ENCODE measurements at regions not wholly inside any gene's neighbourhood (a gene's known extent, or its start where the extent isn't known, plus 50 kb on each side); places are given as distances from the start of the nearest gene placed in this dataset.
"Not testable (repeated sequence)": the region's sequence is repeated elsewhere in the genome, so short reads cannot be mapped to it uniquely, and the experiment has no call there.

DNA sequence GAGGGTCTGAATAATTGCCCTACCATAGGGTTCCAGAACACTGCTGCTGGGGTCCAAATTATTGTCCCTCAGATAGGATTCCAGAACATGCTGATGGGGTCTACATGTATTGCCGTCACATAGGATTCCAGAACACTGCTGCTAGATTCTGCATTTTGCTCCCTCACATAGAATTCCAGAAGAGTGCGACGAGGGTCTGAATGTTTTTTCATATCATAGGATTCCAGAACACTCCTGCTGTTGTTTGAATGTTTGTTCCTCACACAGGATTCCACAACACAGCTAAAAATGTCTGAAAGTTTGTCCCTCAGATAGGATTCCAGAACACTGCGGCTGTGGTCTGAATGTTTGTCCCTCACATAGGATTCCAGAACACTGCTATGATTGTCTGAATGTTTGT, 198.1 kb downstream of the FOXD4L6 start:
- not testable (repeated sequence) for DNase-seq (ENCODE audit: low read depth)

DNA sequence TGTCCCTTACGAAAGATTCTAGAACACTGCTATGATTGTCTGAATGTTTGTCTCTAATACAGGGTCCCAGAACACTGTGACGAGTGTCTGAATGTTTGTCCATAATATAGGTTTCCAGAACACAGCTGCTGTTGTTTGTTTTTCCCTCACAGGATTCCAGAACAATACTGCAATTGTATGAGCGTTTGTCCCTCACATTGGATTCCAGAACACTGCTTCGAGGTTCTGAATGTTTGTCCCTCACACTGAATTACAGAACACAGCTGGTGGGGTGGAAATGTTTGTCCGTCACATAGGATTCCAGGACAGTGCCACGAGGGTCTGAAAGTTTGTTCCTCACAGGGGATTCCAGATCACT, 199.0 kb downstream of the FOXD4L6 start:
- DNase-seq (ENCODE audit: low read depth), result not testable (repeated sequence)

DNA sequence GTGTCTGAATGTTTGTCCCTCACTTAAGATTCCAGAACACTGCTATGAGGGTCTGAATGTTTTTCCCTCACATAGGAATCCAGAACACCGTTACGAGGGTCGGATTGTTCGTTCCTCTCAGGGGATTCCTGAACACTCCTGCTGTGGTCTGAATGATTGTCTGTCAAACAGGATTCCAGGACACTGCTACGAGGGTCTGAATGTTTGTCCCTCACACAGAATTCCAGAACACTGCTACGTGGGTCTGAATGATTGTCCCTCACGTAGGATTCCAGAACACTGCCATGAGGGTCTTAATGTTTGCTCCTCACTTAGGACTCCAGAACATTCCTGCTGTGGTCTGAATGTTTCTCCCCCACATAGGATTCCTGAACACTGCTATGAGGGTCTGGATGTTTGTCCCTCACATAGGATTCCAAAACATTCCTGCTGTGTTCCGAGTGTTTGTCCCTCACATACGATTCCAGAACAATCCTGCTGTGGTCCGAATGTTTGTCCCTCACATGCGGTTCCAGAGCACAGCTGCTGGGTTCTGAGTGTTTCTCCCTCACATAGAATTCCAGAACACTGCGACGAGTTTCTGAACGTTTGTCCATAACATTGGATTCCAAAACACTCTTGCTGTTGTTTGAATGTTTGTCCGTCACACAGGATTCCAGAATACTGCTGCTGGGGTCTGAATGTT, 199.5 kb downstream of the FOXD4L6 start:
- DNase-seq (ENCODE audit: low read depth), result no peak

DNA sequence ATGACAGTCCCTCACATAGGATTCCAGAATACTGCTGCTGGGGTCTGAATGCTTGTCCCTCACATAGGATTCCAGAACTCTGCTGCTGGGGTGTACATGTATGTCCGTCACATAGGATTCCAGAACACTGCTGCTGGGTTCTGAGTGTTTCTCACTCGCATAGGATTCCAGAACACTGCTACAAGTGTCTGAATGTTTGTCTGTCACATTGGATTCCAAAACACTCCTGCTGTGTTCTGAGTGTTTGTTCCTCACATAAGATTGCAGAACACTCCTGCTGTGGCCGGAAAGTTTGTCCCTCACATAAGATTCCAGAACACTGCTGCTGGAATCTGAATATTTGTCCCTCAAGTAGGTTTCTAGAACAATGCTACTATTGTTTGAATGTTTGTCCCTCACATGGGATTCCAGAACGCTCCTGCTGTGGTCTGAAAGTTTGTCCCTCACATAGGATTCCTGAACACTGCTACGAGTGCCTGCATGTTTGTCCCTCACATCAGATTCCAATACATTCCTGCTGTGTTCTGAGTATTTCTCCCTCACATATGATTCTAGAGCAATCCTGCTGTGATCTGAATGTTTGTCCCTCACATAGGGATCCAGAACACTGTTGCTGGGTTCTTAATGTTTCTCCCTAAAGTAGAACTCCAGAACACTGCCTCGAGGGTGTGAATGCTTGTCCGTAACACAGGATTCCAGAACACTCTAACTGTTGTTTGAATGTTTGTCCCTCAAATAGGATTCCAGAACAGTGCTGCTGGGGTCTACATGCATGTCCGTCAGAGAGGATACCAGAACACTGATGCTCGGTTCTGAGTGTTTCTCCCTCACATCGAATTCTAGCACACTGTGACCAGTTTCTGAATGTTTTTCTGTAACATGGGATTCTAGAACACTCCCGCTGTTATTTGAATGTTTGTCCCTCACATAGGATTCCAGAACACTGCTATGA, 200.4 kb downstream of the FOXD4L6 start:
- DNase-seq (ENCODE audit: low read depth), result no peak

DNA sequence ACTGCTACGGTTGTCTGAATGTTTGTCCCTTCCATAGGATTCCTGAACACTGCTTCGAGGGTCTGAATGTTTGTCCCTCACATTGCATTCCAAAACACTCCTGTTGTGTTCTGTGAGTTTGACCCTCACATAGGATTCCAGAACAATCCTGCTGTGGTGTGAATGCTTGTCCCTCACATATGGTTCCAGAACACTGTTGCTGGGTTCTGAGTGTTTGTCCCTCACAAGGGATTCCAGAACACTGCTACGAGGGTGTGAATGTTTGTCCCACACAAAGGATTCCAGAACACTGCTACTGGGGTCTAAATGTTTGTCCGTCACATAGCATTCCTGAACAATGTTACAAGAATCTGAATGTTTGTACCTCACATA, 201.2 kb downstream of the FOXD4L6 start:
- DNase-seq (ENCODE audit: low read depth), result no peak

DNA sequence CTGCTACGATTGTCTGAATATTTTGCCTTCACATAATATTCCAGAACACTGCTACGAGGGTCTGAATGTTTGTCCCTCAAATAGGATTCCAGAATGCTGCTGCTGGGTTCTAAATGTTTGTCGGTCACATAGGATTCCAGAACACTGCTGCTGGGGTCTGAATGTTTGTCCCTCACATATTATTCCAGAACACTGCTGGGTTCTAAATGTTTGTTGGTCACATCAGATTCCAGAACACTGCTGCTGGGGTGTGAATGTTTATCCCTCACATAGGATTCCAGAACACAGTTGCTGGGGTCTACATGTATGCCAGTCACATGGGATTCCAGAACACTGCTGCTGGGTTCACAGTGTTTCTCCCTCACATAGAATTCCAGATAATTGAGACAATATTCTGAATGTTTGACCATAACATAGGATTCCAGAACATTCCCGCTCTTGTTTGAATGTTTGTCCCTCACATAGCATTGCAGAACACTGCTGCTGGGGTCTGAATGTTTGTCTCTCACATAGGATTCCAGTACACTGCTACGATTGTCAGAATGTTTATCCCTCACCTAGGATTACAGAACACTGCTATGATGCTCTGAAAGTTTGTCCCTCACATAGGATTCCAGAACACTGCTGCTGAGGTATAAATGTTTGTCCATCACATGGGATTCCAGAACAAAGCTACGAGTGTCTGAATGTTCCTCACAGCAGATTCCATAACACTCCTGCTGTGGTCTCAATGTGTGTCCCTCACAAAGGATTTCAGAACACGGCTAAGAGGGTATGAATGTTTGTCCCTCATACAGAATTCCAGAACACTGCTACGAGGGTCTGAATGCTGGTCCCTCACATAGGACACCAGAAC, 201.8 kb downstream of the FOXD4L6 start:
- no peak for DNase-seq (ENCODE audit: low read depth)

DNA sequence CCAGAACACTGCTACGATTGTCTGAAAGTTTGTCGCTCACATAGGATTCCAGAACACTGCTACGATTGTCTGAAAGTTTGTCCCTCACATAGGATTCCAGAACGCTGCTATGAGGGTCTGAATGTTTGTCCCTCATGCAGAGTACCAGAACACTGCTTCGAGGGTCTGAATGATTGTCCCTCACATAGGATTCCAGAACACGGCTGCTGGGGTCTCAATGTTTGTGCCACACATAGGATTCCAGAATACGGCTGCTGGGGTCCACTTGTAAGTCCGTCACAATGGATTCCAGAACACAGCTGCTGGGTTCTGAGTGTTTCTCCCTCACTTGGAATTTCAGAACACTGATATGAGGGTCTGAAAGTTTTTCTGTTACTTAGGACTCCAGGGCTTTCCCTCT, 203.3 kb downstream of the FOXD4L6 start:
- DNase-seq (ENCODE audit: low read depth), result no peak

DNA sequence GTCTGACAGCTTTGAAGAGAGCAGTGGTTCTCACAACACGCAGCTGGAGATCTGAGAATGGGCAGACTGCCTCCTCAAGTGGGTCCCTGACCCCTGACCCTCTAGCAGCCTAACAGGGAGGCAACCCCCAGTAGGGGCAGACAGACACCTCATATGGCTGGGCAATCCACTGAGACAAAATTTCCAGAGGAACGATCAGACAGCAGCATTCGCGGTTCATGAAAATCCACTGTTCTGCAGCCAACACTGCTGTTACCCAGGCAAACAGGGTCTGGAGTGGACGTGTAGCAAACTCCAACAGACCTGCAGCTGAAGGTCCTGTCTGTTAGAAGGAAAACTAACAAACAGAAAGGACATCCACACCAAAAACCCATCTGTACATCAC, 212.1 kb downstream of the FOXD4L6 start:
- not testable (repeated sequence) for DNase-seq (ENCODE audit: low read depth)

DNA sequence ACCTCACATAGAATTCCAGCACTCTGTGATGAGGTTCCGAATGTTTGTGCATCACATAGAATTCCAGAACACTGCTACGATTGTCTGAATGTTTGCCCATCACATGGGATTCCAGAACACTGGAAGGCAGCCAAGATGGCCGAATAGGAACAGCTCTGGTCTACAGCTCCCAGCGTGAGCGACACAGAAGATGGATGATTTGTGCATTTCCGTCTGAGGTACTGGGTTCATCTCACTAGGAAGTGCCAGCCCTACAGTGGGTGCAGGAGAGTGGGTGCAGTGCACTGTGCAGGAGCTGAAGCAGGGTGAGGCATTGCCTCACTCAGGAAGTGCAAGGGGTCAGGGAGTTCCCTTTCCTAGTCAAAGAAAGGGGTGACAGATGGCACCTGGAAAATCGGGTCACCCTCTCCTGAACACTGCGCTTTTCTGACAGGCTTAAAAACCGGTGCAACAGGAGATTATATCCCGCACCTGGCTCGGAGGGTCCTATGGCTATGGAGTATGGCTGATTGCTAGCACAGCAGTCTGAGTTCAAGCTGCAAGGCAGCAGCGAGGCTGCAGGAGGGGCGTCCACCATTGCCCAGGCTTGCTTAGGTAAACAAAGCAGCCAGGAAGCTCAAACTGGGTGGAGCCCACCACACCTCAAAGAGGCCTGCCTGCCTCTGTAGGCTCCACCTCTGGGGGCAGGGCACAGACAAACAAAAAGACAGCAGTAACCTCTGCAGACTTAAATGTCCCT, 212.7 kb downstream of the FOXD4L6 start:
- DNase-seq (ENCODE audit: low read depth), result not testable (repeated sequence)

DNA sequence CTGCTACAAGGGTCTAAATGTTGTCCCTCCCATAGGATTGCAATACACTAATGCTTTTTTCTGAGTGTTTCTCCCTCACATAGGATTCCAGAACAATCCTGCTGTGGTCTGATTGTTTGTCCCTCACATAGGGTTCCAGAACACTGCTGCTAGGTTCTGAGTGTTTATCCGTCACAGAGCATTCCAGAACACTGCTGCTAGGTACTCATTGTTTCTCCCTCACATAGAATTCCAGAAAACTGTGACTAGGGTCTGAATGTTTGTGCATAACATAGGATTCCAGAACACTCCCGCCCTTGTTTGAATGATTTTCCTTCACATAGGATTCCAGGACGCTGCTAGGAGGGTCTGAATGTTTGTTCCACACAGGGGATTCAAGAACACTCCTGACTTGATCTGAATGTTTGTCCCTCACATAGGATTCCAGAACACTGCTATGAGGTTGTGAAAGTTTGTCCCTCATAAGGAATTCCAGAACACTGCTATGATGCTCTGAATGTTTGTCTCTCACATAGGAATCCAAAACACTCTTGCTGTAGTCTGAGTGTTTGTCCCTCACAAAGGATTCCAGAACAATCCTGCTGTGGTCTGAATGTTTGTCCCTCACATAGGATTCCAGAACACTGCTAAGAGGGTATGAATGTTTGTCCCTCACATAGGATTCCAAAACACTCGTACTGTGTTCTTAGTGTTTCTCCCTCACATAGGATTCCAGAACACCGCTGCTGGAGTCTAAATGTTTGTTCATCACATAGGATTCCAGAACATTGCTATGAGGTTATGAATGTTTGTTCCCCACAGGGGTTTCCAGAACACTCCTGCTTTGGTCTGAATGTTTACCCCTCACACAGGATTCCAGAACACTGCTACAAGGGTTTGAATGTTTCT, 213.5 kb downstream of the FOXD4L6 start:
- DNase-seq (ENCODE audit: low read depth), result no peak

DNA sequence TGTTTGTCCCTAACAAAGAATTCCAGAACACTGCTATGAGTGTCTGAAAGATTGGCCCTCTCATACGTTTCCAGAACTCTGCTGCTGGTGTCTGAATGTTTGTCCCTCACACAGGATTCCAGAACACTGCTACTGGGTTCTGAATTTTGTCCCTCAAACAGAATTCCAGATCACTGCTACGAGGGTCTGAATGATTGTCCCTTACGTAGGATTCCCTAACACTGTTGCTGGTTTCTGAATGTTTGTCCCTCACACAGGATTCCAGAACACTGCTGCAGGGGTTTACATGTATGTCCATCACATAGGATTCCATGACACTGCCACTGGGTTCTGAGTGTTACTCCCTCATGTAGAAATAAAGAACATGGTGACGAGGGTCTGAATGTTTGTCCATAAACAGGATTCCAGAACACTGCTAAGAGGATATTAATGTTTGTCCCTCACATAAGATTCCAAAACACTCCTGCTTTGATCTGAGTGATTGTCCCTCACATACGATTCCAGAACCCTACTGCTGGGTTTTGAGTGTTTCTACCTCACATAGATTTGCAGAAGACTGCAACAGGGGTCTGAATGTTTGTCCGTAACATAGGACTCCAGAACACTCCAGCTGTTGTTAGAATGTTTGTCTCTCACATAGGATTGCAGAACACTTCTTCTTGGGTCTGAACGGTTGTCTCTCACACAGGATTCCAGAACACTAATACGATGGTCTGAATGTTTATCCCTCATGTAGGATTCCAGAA, 214.4 kb downstream of the FOXD4L6 start:
- no peak for DNase-seq (ENCODE audit: low read depth)

DNA sequence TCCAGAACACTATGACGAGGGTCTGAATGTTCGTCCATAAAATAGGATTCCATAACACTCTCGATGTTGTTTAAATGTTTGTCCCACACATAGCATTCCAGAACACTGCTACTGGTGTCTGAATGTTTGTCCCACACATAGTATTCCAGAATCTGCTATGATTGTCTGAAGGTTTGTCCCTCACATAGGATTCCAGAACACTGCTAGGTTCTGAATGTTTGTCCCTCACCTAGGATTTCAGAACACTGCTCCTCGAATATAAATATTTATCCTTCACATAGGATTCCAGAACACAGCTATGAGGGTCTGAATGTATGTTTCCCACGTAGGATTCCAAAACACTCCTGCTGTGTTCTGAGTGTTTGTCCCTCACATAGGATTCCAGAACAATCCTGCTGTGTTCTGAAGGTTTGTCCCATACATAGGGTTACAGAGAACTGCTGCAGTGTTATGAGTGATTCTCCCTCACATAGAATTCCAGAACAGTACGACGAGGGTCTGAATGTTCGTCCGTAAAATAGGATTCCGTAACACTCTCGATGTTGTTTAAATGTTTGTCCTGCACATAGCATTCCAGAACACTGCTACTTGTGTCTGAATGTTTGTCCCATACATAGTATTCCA, 215.3 kb downstream of the FOXD4L6 start:
- DNase-seq (ENCODE audit: low read depth), result no peak

DNA sequence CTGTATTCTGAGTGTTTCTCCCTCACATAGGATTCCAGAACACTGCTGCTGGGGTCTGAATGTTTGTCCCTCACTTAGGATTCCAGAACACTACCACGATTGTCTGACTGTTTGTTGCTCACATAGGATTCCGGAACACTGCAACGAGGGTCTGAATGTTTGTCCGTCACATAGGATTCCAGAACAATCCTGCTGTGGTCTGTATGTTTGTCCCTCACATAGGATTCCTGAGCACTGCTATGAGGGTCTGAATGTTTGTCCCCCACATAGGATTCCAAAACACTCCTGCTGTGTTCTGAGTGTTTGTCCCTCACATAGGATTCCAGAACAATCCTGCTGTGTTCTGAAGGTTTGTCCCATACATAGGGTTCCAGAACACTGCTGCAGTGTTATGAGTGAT, 215.8 kb downstream of the FOXD4L6 start:
- not testable (repeated sequence) for DNase-seq (ENCODE audit: low read depth)

DNA sequence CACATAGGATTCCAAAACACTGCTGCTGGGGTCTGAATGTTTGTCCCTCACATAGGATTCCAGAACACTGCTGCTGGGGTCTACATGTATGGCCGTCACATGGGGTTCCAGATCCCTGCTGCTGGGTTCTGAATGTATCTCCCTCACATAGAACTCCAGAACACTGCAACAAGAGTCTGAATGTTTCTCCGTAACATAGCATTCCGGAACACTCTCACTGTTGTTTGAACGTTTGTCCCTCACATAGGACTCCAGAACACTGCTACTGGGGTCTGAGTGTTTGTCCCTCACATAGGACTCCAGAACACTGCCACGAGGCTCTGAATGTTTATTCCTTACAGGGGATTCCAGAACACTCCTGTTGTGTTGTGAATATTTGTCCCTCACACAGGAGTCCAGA, 216.8 kb downstream of the FOXD4L6 start:
- no peak for DNase-seq (ENCODE audit: low read depth)

DNA sequence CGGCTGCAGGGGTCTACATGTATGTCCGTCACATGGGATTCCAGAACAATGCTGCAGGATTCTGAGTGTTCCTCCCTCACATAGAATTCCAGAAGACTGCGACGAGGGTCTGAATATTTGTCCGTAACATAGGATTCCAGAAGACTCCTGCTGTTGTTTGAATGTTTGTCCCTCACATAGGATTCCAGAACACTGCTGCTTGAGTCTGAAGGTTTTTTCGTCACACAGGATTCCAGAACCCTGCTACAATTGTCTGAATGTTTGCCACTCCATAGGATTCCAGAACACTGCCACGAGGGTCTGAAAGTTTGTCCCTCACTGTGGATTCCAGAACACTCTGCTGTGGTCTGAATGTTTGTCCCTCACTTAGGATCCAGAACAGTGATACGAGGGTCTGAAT, 217.5 kb downstream of the FOXD4L6 start:
- not testable (repeated sequence) for DNase-seq (ENCODE audit: low read depth)

DNA sequence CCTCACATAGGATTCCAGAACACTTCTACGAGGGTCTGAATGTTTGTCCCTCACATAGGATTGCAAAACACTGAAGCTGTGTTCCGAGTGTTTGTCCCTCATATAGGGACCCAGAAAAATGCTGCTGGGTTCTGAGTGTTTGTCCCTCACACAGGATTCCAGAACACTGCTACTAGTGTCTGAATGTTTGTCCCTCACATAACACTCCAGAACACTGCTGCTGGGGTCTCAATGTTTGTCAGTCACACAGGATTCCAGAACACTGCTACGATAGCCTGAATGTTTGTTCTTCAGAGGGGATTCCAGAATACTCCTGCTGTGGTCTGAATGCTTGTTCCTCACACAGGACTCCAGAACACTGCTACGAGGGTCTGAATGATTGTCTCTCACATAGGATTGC, 218.7 kb downstream of the FOXD4L6 start:
- DNase-seq (ENCODE audit: low read depth), result no peak

DNA sequence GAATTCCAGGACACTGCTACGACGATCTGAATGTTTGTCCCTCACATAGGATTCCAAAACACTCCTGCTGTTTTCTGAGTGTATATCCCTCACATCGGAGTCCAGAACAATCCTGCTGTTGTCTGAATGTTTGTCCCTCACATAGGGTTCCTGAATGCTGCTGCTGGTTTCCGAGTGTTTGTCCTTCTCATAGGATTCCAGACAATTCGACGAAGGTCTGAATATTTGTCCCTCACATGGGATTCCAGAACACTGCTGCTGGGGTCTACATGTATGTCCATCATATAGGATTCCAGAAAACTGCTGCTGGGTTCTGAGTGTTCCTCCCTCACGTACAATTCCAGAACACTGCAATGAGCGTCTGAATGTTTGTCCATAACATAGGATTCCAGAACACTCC, 219.4 kb downstream of the FOXD4L6 start:
- DNase-seq (ENCODE audit: low read depth), result not testable (repeated sequence)

DNA sequence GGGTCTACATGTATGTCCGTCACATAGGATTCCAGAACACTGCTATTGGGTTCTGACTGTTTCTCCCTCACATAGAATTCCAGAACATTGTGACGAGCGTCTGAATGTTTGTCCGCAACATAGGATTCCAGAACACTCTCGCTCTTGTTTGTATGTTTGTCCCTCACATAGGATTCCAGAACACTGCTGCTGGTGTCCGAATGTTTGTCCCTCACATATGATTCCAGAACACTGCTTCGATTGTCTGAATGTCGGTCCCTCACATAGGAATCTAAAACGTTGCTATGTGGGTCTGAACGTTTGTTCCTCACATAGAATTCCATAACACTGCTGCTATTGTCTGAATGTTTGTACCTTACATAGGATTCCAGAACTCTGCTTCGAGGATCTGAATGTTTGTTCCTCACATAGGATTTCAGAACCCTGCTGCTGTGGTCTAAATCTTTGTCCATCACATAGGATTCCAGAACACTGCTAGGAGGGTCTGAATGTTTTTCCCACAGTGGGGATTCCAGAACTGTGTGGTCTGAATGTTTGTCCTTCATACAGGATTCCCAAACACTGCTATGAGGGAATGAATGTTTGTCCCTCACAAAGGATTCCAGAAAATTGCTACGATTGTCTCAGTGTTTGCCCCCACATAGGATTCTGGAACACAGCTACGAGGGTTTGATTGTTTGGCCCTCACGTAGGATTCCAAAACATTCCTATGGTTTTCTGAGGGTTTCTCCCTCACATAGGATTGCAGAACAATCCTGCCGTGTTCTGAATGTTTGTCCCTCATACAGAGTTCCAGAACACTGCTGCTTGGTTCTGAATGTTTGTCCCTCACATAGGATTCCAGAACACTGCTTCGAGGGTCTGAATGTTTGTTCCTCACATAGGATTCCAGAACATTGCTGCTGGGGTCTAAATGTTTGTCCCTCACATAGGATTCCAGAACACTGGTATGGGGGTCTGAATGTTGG, 220.5 kb downstream of the FOXD4L6 start:
- DNase-seq (ENCODE audit: low read depth), result no peak
